ENCODE measurements at regions not wholly inside any gene's neighbourhood (a gene's known extent, or its start where the extent isn't known, plus 50 kb on each side); places are given as distances from the start of the nearest gene placed in this dataset.

DNA sequence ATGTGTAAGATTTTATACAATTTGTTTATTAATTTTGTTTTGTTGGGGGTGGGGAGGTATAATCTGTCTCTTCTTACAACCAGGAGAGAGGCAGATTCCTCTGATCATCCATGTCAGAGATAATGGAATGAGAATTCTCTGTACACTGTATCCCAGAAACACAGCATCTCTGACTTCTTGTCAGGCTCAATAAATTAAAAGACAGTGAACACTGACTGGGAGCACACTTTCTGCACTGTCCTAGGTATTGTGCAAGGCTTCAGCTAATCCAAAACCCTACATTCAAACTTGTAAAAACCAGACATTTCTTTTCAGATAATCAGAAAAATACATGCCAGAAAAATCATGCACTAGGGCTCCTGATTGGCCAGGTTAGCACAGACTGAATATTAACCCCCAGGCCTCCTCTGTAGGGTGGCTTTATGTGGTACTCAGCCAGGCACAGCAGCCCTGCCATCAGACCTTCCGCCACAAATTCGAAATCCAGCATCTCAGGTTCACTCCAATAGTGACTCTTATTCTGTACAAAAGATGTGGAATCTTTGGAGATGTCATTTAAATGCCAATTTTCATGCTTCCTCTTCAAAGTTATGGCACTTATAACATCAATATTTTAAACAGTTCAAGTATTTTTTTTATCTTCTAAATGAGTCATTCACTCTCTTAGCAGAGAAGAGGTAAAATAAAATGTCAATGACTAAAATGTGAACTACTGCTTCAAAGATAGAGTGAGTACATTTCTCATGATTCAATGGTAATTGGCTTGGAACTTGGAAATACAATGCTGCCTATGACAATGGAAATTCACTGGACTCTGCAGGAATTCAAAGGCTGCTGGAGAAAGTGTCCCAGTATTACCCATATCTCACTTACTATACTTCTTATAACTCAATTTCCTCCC lies 211.5 kb downstream of the KLF12 start:
- no peak overlapping the region for H3K9ac ChIP-seq (ENCODE audit: low read length)
- H3K4me2 ChIP-seq (ENCODE audit: low read length): no peak overlapping the region
- no TSS peak for BruUV-seq (replicated peaks)
- H3K36me3 ChIP-seq (ENCODE audit: control insufficient read depth in 1 of 2, insufficient read depth in 2 of 2, low read length in 2 of 2): no peaks in the 10 kb centered on the region
- POLR2A ChIA-PET: no interaction called here
- no peak overlapping the region for H3K27ac ChIP-seq (ENCODE audit: low read depth, low read length)
- no peaks in the 10 kb centered on the region for H4K20me1 ChIP-seq (ENCODE audit: insufficient read depth)
- no peak overlapping the region for H2AFZ ChIP-seq (ENCODE audit: low read depth, low read length, poor library complexity, severe bottlenecking)
- DNase-seq (ENCODE audit: low read depth, low spot score) (no peak), ATAC-seq (no peak)
- RAD21 ChIA-PET (ENCODE audit: low non-redundant PET in 1 of 2, low total read pairs in 2 of 2, uncharacterized antibody in 2 of 2, unreplicated experiment in 2 of 2): no interaction called here
- intact Hi-C loops (cut with micrococcal nuclease): no loop called here
- TF ChIP-seq ELF1 (IDR thresholded peaks at IDR 0.05; ENCODE audit: borderline replicate concordance, low read depth) (no peak), YY1 (IDR thresholded peaks at IDR 0.05; ENCODE audit: extremely low read depth, insufficient replicate concordance, low read depth, low read length) (no peak)
- no peaks in the 10 kb centered on the region for H3K79me2 ChIP-seq (ENCODE audit: insufficient read depth, low read length)
- H3K27me3 ChIP-seq (ENCODE audit: insufficient read depth, low read length): no peaks in the 10 kb centered on the region
- H3K9me3 ChIP-seq (ENCODE audit: control insufficient read depth in 1 of 2, insufficient read depth in 1 of 2, low read depth in 1 of 2, low read length in 2 of 2): no peaks in the 10 kb centered on the region
- CTCF ChIA-PET: no interaction called here
- no peak overlapping the region for H3K4me3 ChIP-seq (replicated peaks in 1 of 2; ENCODE audit: low read depth in 1 of 2, low read length in 2 of 2)
- H3K4me1 ChIP-seq (ENCODE audit: control insufficient read depth in 1 of 2, insufficient read depth in 2 of 2, low read length in 2 of 2): no peaks in the 10 kb centered on the region
- H3K9me2 ChIP-seq (ENCODE audit: insufficient read depth): no peaks in the 10 kb centered on the region

DNA sequence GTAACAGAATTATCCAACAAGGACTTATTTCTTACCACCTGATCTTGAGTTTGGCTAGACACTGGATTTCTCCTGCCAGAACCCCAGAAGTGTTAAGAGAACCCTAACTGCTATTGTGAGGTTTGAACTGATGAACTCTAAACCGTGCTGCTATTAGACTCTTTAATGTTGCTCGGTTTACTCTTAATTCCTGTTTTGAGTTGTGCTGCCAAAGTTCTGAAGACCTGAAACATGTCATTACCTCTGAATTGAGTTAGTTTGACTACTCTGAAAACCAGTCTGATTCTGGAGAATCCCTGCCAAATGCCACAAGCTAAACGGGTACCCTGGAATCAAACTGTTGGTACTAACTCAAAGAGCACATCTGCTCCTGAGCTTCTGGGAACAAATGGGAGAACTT lies 215.5 kb downstream of the KLF12 start:
- H3K79me2 ChIP-seq (ENCODE audit: insufficient read depth, low read length): no peaks in the 10 kb centered on the region
- ATAC-seq: no peak
- TF ChIP-seq, protein P1, sequence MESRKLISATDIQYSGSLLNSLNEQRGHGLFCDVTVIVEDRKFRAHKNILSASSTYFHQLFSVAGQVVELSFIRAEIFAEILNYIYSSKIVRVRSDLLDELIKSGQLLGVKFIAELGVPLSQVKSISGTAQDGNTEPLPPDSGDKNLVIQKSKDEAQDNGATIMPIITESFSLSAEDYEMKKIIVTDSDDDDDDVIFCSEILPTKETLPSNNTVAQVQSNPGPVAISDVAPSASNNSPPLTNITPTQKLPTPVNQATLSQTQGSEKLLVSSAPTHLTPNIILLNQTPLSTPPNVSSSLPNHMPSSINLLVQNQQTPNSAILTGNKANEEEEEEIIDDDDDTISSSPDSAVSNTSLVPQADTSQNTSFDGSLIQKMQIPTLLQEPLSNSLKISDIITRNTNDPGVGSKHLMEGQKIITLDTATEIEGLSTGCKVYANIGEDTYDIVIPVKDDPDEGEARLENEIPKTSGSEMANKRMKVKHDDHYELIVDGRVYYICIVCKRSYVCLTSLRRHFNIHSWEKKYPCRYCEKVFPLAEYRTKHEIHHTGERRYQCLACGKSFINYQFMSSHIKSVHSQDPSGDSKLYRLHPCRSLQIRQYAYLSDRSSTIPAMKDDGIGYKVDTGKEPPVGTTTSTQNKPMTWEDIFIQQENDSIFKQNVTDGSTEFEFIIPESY (IDR thresholded peaks at IDR 0.05; ENCODE audit: extremely low read depth, insufficient replicate concordance, low read length): no peak
- TF ChIP-seq JUND (IDR thresholded peaks at IDR 0.05): no peak
- no peak for TF ChIP-seq ZNF274 (IDR thresholded peaks at IDR 0.05; ENCODE audit: low read depth, low read length)
- TF ChIP-seq, protein P2, sequence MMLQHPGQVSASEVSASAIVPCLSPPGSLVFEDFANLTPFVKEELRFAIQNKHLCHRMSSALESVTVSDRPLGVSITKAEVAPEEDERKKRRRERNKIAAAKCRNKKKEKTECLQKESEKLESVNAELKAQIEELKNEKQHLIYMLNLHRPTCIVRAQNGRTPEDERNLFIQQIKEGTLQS (IDR thresholded peaks at IDR 0.05): no peak
- TF ChIP-seq SIN3A (IDR thresholded peaks at IDR 0.05; ENCODE audit: low read depth): no peak
- no peak for TF ChIP-seq FOSL1 (IDR thresholded peaks at IDR 0.05; ENCODE audit: low read depth)
- no peak for TF ChIP-seq SP1 (IDR thresholded peaks at IDR 0.05; ENCODE audit: low read depth)
- TF ChIP-seq RAD21 (IDR thresholded peaks at IDR 0.05; ENCODE audit: low read depth): no peak
- no peak for TF ChIP-seq ZFX (IDR thresholded peaks at IDR 0.05)
- TF ChIP-seq, protein P3, sequence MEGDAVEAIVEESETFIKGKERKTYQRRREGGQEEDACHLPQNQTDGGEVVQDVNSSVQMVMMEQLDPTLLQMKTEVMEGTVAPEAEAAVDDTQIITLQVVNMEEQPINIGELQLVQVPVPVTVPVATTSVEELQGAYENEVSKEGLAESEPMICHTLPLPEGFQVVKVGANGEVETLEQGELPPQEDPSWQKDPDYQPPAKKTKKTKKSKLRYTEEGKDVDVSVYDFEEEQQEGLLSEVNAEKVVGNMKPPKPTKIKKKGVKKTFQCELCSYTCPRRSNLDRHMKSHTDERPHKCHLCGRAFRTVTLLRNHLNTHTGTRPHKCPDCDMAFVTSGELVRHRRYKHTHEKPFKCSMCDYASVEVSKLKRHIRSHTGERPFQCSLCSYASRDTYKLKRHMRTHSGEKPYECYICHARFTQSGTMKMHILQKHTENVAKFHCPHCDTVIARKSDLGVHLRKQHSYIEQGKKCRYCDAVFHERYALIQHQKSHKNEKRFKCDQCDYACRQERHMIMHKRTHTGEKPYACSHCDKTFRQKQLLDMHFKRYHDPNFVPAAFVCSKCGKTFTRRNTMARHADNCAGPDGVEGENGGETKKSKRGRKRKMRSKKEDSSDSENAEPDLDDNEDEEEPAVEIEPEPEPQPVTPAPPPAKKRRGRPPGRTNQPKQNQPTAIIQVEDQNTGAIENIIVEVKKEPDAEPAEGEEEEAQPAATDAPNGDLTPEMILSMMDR (IDR thresholded peaks at IDR 0.05 in 2 of 3, conservative IDR thresholded peaks at IDR 0.05 in 1 of 3; ENCODE audit: borderline replicate concordance in 1 of 3, insufficient read depth in 1 of 3, low read depth in 2 of 3, low read length in 2 of 3): no peak
- TF ChIP-seq YY1 (IDR thresholded peaks at IDR 0.05; ENCODE audit: extremely low read depth, insufficient replicate concordance, low read depth, low read length): no peak
- TF ChIP-seq, protein P4, sequence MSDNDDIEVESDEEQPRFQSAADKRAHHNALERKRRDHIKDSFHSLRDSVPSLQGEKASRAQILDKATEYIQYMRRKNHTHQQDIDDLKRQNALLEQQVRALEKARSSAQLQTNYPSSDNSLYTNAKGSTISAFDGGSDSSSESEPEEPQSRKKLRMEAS (IDR thresholded peaks at IDR 0.05): no peak
- no peak for TF ChIP-seq TCF7L2 (IDR thresholded peaks at IDR 0.05; ENCODE audit: borderline replicate concordance, extremely low read depth, insufficient read depth, insufficient read length)
- TF ChIP-seq CEBPB (IDR thresholded peaks at IDR 0.05; ENCODE audit: low read depth): no peak
- no peak for TF ChIP-seq EZH2 (IDR thresholded peaks at IDR 0.05)
- H3K36me3 ChIP-seq (ENCODE audit: control insufficient read depth in 1 of 2, insufficient read depth in 2 of 2, low read length in 2 of 2): no peaks in the 10 kb centered on the region
- CTCF ChIA-PET: no interaction called here
- intact Hi-C loops (cut with micrococcal nuclease): no loop called here
- H3K9me3 ChIP-seq (ENCODE audit: control insufficient read depth in 1 of 2, insufficient read depth in 1 of 2, low read depth in 1 of 2, low read length in 2 of 2): no peaks in the 10 kb centered on the region
- no peaks in the 10 kb centered on the region for H3K9me2 ChIP-seq (ENCODE audit: insufficient read depth)
- H3K27me3 ChIP-seq (ENCODE audit: insufficient read depth, low read length): no peaks in the 10 kb centered on the region
- no peak overlapping the region for H2AFZ ChIP-seq (ENCODE audit: low read depth, low read length, poor library complexity, severe bottlenecking)
- H3K27ac ChIP-seq (ENCODE audit: low read depth, low read length): no peak overlapping the region
- no peaks in the 10 kb centered on the region for H4K20me1 ChIP-seq (ENCODE audit: insufficient read depth)
- H3K4me1 ChIP-seq (ENCODE audit: control insufficient read depth in 1 of 2, insufficient read depth in 2 of 2, low read length in 2 of 2): no peaks in the 10 kb centered on the region
- RAD21 ChIA-PET (ENCODE audit: low non-redundant PET in 1 of 2, low total read pairs in 2 of 2, uncharacterized antibody in 2 of 2, unreplicated experiment in 2 of 2): no interaction called here
- BruUV-seq (replicated peaks): no TSS peak
- H3K9ac ChIP-seq (ENCODE audit: low read length): no peak overlapping the region
- no peak for DNase-seq (ENCODE audit: low read depth, low spot score)
- no peak overlapping the region for H3K4me2 ChIP-seq (ENCODE audit: low read length)
- no peak overlapping the region for H3K4me3 ChIP-seq (replicated peaks in 1 of 2; ENCODE audit: low read depth in 1 of 2, low read length in 2 of 2)
- POLR2A ChIA-PET: no interaction called here

Measured in HCT116 (cell line).